Breast epithelium (tissue), 4 donors: ENCODE measurements at regions not wholly inside any gene's neighbourhood (a gene's known extent, or its start where the extent isn't known, plus 50 kb on each side); places are given as distances from the start of the nearest gene placed in this dataset.

Source experiments
- DNase-seq, 2 donors: peaks; one replicate each; pipeline ENCODE4 v3.0.0-alpha.2; 2019; ENCODE audit warnings: low spot score in 2 of 2
- H3K27ac ChIP-seq, 2 donors: fragments of 200-600 bp; sonication (generic) in 1 of 2; one replicate each; pipeline ENCODE4 v1.5.1; 2016 to 2019; ENCODE audit warnings: mild to moderate bottlenecking in 1 of 2
- H3K27me3 ChIP-seq, 2 donors: fragments of 200-600 bp; sonication (generic) in 1 of 2; one replicate each; pipeline versions ENCODE4 v1.5.1 to v1.6.0; 2017 to 2019; ENCODE audit warnings: control low read depth in 1 of 2, mild to moderate bottlenecking in 1 of 2
- H3K36me3 ChIP-seq: fragments of 200-600 bp; one replicate; pipeline ENCODE4 v1.5.1; 2019
- H3K4me1 ChIP-seq, 2 donors: fragments of 200-600 bp; sonication (generic); one replicate each; pipeline ENCODE4 v1.5.1; 2016 to 2019; ENCODE audit warnings: control low read depth in 1 of 2
- H3K4me3 ChIP-seq, 3 donors: fragments of 200-600 bp; sonication (generic); 1 replicate in 2 of 3; 2 replicates in 1 of 3; pipeline ENCODE4 v1.5.1; 2016 to 2019; ENCODE audit warnings: mild to moderate bottlenecking in 3 of 3, moderate library complexity in 2 of 3
- H3K9me3 ChIP-seq, 2 donors: fragments of 200-600 bp; sonication (generic) in 1 of 2; one replicate each; pipeline ENCODE4 v1.5.1; 2016 to 2019; ENCODE audit warnings: control low read depth in 1 of 2
- CTCF ChIP-seq, 3 donors: fragments of 450-650 bp; IDR thresholded peaks; one replicate each; pipeline ENCODE4 v1.5.1; 2016 to 2017; ENCODE audit warnings: antibody characterized with exemption in 3 of 3, mild to moderate bottlenecking in 3 of 3, moderate library complexity in 3 of 3
- POLR2A ChIP-seq: fragments of 450-650 bp; IDR thresholded peaks from one replicate; pipeline ENCODE4 v1.6.1; 2016; ENCODE audit warnings: antibody characterized with exemption, mild to moderate bottlenecking, moderate library complexity
- POLR2AphosphoS5 ChIP-seq, 3 donors: sonication (generic); formaldehyde crosslinking; IDR thresholded peaks; one replicate each; pipeline ENCODE4 v1.6.1; 2017; ENCODE audit warnings: antibody characterized with exemption in 3 of 3
- intact Hi-C: fragments of 100-400 bp; cut with DNase I; formaldehyde crosslinking; loops from one replicate; pipeline ENCODE4 v1.15.1; 2023; ENCODE audit warnings: low total_unique reads

DNA sequence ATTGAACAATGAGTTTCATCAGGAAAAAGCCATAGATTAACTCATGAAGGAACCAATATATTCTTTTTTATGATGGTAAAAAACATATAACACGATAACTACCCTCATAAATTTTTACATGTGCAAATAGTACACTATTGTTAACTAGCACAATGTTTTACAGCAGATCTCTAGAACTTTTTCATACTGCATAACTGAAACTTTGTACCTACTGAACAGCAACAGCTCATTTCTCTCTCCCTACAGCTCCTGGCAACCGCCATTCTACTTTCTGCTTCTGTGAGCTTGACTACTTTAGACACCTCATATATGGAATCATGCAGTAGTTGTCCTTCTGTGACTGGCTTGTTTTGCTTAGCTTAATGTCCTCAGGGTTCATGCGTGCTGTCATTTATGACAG is 235.4 kb downstream of the NFKBIZ start:
- H3K9me3 ChIP-seq = no peaks in the 10 kb centered on the region
- TF ChIP-seq POLR2AphosphoS5 (IDR thresholded peaks at IDR 0.05) (no peak), CTCF (IDR thresholded peaks at IDR 0.05) (no peak), POLR2A (no peak)
- H3K27me3 ChIP-seq = no peaks in the 10 kb centered on the region
- no peak overlapping the region for H3K4me3 ChIP-seq
- no peaks in the 10 kb centered on the region for H3K4me1 ChIP-seq
- H3K27ac ChIP-seq = no peak overlapping the region
- no peaks in the 10 kb centered on the region for H3K36me3 ChIP-seq
- intact Hi-C loops = no loop called here
- DNase-seq = no peak

DNA sequence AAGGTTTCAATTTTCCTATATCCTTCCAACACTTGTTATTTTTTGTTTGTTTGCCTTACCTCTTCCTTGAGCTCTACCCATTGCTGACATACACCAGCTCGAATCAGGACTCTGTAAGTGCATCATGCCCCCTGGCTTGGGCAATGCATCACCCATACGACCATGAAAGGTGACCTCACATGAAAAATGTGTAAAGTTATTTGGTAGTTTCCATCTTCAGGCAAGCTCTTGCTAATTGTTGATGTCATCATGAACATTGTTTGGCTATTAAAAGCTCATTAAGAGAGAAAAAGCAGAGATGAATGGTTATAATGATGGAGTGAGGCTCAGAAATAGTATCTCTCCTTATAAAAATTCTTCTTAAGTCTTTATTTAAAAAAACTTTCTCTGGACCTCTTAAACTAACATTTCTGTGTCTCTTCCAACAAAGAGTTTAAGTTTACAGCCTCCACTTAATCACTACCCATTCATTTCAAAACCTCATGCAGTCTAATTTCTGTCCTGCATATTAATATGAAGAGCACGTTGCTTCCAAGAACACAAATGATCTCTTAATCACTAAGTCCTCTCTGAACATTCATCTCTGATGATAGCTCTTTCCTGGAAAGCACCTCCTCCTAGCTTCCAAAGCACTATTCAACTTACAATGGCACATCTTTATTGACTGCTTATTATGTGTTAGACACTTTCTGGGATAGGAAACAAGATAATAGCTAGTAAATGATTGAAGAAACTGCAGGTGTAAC is 236.3 kb downstream of the NFKBIZ start:
- no peak overlapping the region for H3K27ac ChIP-seq
- H3K4me1 ChIP-seq = no peaks in the 10 kb centered on the region
- intact Hi-C loops = no loop called here
- DNase-seq = no peak
- no peaks in the 10 kb centered on the region for H3K27me3 ChIP-seq
- TF ChIP-seq POLR2A = no peak
- TF ChIP-seq CTCF (IDR thresholded peaks at IDR 0.05) = no peak
- no peak for TF ChIP-seq POLR2AphosphoS5 (IDR thresholded peaks at IDR 0.05)
- no peaks in the 10 kb centered on the region for H3K9me3 ChIP-seq
- H3K36me3 ChIP-seq = no peaks in the 10 kb centered on the region
- no peak overlapping the region for H3K4me3 ChIP-seq

- Histone ChIP-seq H3K27me3 (no peaks in the 10 kb centered on the region), H3K27ac (no peak overlapping the region), H3K9me3 (no peaks in the 10 kb centered on the region), H3K4me1 (no peaks in the 10 kb centered on the region), H3K36me3 (no peaks in the 10 kb centered on the region), H3K4me3 (no peak overlapping the region)
- intact Hi-C loops = no loop called here
- DNase-seq = no peak
- TF ChIP-seq POLR2A = no peak
- TF ChIP-seq CTCF (IDR thresholded peaks at IDR 0.05) = no peak
- no peak for TF ChIP-seq POLR2AphosphoS5 (IDR thresholded peaks at IDR 0.05)
Measured at GRCh38 chr3:102087236-102087635, 237.9 kb downstream of the NFKBIZ start.

GRCh38 chr3:102089239-102089638 is 239.9 kb downstream of the NFKBIZ start:
- intact Hi-C loops = no loop called here
- H3K27ac ChIP-seq = no peak overlapping the region
- no peaks in the 10 kb centered on the region for H3K9me3 ChIP-seq
- DNase-seq = no peak
- H3K36me3 ChIP-seq = no peaks in the 10 kb centered on the region
- H3K4me1 ChIP-seq = no peaks in the 10 kb centered on the region
- TF ChIP-seq CTCF (IDR thresholded peaks at IDR 0.05) (no peak), POLR2A (no peak), POLR2AphosphoS5 (IDR thresholded peaks at IDR 0.05) (no peak)
- H3K27me3 ChIP-seq = no peaks in the 10 kb centered on the region
- H3K4me3 ChIP-seq = no peak overlapping the region

DNA sequence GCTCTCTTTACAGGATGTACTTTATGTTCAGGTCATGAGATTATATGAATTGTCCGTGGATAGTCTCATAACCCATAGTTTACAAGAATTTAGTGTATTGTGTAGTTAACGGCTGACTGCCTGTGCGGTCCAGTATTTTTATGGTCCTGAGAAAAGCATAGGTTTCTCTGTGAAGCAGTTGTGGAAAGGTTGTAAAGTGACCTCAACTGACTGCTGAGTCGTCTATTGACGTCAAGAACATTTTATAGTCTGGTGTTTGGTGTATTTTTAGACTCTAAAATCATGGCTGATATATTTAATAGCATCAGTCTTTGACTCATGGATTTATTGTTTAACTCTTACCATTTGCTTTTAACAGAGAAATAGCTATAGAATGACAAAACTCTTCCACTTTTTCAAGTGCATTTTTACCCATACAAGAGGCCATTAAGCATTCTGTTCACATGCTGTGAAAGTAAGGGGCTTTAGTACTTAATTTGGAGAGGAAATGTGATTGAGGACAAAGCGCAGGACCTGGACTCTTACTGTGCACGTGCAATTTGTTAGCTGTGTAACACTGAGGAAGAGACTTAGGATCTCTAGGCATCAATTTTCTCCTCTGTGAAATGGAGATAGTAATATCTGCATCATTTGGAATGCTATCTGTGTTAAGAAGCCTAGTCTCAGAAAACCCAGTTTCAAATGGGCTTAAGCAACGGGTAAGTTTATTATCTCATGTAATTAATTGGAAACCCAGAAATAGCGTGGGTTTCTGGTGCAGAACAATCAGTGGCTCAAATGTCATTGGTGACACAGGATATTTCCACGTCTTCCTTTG is 240.8 kb downstream of the NFKBIZ start:
- no peak overlapping the region for H3K27ac ChIP-seq

More for the DNA sequence above, 240.8 kb downstream of the NFKBIZ start:
- intact Hi-C loops = no loop called here
- DNase-seq = no peak
- no peaks in the 10 kb centered on the region for H3K4me1 ChIP-seq
- no peak overlapping the region for H3K4me3 ChIP-seq
- H3K27me3 ChIP-seq = no peaks in the 10 kb centered on the region
- H3K36me3 ChIP-seq = no peaks in the 10 kb centered on the region
- TF ChIP-seq POLR2AphosphoS5 (IDR thresholded peaks at IDR 0.05) = no peak
- no peak for TF ChIP-seq CTCF (IDR thresholded peaks at IDR 0.05)
- no peak for TF ChIP-seq POLR2A
- no peaks in the 10 kb centered on the region for H3K9me3 ChIP-seq
